ENCODE measurements at regions not wholly inside any gene's neighbourhood (a gene's known extent, or its start where the extent isn't known, plus 50 kb on each side); places are given as distances from the start of the nearest gene placed in this dataset.

DNA sequence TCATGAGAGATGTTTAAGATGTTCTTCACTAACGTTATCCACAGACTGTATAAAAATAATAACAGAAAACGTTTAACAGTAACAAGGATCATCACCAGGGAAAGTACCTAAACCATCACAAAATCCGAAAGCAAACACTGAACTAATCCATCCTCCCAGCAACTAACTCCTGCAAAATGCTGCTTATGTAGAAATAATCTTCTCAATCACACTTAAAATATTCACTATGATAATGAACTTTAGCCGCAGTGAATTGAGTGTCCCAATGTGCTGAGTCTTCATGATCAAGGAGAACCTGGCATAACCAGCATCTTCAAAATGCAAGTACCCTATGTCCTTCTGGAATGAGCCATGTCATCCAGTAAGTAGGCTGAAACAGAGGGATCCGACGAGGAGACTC, 166.1 kb downstream of the LTN1 start:
- no peak for TF ChIP-seq CTCF (IDR thresholded peaks at IDR 0.05; ENCODE audit: low read depth, low read length, poor library complexity, severe bottlenecking)
- TF ChIP-seq EZH2phosphoT487 (IDR thresholded peaks at IDR 0.05; ENCODE audit: borderline replicate concordance, low read length), result no peak
